ENCODE measurements at regions not wholly inside any gene's neighbourhood (a gene's known extent, or its start where the extent isn't known, plus 50 kb on each side); places are given as distances from the start of the nearest gene placed in this dataset.
"Not testable (repeated sequence)": the region's sequence is repeated elsewhere in the genome, so short reads cannot be mapped to it uniquely, and the experiment has no call there.

DNA sequence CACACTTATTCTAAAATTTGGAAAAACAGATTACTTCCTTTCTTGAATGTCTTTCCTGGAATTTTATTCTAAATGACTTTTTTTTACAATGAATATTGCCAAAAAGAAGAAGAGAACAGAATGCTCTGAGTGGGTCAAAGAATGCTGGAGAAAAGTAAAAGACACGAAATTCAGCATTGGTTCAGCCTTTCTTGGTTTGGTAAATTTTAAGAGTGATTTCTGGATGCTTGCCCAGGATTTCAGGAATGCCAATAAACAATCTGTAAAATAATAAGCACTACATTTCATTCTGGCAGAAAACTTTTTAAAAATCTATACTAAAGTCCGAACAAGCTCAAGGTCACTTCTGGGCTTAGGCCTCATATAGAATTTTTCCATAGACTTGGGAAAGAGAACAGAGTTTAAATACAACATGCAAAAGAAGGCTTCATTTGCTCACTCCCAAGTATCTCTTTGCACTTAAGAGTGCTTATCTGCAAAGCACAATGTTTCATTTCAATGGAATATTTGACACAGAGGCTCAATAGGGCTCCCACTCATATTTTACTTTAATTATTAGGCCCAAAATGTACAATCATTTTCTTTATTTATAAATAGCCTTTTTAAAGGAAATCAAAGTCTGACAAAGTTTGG lies 359.5 kb upstream of the ANKRD30A start:
- no peak overlapping the region for H3K4me3 ChIP-seq (ENCODE audit: low read length)
- peak in 1 of 2 donors; percentile 36 for ATAC-seq
- intact Hi-C loops (cut with DNase I), result no loop called here
- no peaks in the 10 kb centered on the region for H3K9me3 ChIP-seq (ENCODE audit: control insufficient read depth, low read length)
- no peaks in the 10 kb centered on the region for H3K27me3 ChIP-seq (ENCODE audit: control insufficient read depth, insufficient read depth)
- no peak for DNase-seq
- 50% methylated on average over 2 of the region's 2 CpGs for WGBS
- no peaks in the 10 kb centered on the region for H3K4me1 ChIP-seq (ENCODE audit: control insufficient read depth, insufficient read depth, low read length)
- H3K27ac ChIP-seq (ENCODE audit: low read length), result no peak overlapping the region

DNA sequence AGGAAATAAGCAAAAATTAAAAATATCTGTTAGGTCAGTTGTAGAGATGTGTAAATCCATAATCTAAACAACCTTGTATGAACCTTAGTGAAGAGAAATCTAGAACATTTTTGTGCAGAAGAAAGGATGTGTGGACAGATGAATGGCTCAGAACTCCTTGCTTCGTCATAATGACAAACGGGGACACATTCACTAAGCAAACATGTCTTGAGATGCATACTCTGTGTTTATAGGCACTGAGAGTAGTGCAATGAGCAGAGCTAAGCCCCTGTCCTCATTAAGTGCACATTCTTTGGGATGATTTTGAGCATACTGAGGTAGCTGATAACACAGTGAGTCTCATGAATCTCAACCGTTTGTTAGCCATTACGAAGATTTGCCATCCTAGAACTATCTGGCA lies 360.6 kb upstream of the ANKRD30A start:
- H3K4me1 ChIP-seq (ENCODE audit: control insufficient read depth, insufficient read depth, low read length), result no peaks in the 10 kb centered on the region
- H3K4me3 ChIP-seq (ENCODE audit: low read length), result no peak overlapping the region
- ATAC-seq, result no peak
- no peaks in the 10 kb centered on the region for H3K9me3 ChIP-seq (ENCODE audit: control insufficient read depth, low read length)
- H3K27ac ChIP-seq (ENCODE audit: low read length), result no peak overlapping the region
- DNase-seq, result no peak
- 93% methylated on average over 4 of the region's 4 CpGs for WGBS
- H3K27me3 ChIP-seq (ENCODE audit: control insufficient read depth, insufficient read depth), result no peaks in the 10 kb centered on the region
- intact Hi-C loops (cut with DNase I), result no loop called here

DNA sequence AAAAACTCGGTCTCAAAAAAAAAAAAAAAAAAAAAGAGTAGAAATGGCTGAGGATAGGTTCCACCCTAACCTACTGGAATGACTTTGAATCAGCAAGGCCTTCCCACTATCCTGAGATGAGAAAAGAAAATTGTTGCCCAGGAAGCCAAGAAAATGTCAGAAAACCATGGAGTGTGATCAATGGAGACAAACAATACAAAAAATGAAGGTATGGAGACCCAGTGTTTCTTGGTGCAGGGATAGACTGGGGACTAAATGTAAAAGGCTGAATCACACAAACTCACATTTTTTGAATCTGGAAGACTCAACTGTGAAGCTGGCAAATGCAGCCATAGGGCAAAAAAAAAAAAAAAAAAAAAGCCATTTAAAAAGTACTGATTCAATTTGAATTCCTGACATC lies 364.3 kb upstream of the ANKRD30A start:
- Histone ChIP-seq H3K27me3 (ENCODE audit: control insufficient read depth, insufficient read depth) (no peaks in the 10 kb centered on the region), H3K4me3 (ENCODE audit: low read length) (no peak overlapping the region), H3K27ac (ENCODE audit: low read length) (no peak overlapping the region), H3K4me1 (ENCODE audit: control insufficient read depth, insufficient read depth, low read length) (no peaks in the 10 kb centered on the region), H3K9me3 (ENCODE audit: control insufficient read depth, low read length) (no peaks in the 10 kb centered on the region)
- intact Hi-C loops (cut with DNase I), result no loop called here
- DNase-seq (no peak), ATAC-seq (no peak)
- WGBS, result 90% methylated on average over 1 of the region's 1 CpG

DNA sequence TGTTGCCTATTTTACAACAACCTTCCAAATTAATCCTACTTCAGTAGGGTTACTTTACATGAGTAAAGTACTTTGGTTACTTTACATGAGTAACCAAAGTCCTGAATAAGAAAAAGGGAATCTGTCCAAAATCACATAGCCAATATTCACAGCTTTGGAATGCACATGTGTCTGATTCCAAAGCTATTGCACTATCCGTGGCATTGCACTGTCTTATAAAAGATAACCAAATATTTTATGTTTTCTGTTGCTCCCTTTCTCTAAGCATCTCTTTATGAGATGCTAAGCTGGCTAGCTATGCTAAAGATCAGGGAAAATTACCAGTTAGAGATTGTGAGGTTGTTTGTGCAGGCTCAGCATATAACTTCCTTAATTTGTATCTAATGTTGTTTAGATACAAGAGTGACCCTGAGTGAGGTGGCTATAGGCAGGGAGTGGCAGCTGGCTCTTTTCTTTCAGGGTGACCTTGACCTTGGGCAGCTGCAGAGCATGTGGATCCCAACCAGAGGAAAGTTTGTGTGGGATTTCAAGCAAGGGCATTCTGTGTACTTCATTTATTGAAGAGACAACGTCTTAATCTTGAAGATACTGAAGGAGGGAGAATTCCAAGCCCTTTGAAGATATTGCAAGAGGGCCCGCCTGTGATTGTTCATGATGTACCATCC lies 366.1 kb upstream of the ANKRD30A start:
- Histone ChIP-seq H3K27me3 (ENCODE audit: control insufficient read depth, insufficient read depth) (no peaks in the 10 kb centered on the region), H3K27ac (ENCODE audit: low read length) (no peak overlapping the region), H3K9me3 (ENCODE audit: control insufficient read depth, low read length) (no peaks in the 10 kb centered on the region), H3K4me3 (ENCODE audit: low read length) (no peak overlapping the region), H3K4me1 (ENCODE audit: control insufficient read depth, insufficient read depth, low read length) (no peaks in the 10 kb centered on the region)
- ATAC-seq (no peak), DNase-seq (no peak)
- 44% methylated on average over 3 of the region's 3 CpGs for WGBS
- intact Hi-C loops (cut with DNase I), result no loop called here

DNA sequence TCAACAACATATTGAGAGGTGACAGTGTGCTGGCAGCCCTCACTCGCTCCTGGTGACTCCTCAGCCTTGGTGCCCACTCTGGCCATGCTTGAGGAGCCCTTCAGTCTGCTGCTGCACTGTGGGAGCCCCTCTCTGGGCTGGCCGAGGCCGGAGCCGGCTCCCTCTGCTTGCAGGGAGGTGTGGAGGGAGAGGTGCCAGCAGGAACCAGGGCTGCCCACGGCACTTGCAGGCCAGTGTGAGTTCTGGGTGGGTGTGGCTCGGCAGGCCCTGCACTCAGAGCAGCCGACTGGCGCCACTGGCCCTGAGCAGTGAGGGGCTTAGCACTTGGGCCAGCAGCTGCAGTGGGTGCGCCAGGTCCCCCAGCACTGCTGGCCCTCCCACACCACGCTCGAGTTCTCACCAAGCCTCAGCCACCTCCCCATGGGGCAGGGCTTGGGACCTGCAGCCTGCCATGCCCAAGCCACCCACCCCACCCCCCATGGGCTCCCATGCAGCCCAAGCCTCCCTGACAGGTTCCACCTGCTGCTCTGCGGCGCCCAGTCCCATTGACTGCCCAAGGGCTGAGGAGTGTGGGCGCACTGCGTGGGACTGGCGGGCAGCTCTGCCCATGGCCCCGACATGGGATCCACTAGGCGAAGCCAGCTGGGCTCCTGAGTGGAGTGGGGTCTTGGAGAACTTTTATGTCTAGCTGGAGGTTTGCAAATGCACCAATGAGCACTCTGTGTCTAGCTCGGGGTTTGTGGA lies 377.1 kb upstream of the ANKRD30A start:
- Histone ChIP-seq H3K27me3 (ENCODE audit: control insufficient read depth, insufficient read depth) (no peaks in the 10 kb centered on the region), H3K4me3 (ENCODE audit: low read length) (no peak overlapping the region), H3K27ac (ENCODE audit: low read length) (no peak overlapping the region), H3K9me3 (ENCODE audit: control insufficient read depth, low read length) (no peaks in the 10 kb centered on the region), H3K4me1 (ENCODE audit: control insufficient read depth, insufficient read depth, low read length) (no peaks in the 10 kb centered on the region)
- DNase-seq, result no peak
- no peak for ATAC-seq
- 95% methylated on average over 19 of the region's 19 CpGs for WGBS
- intact Hi-C loops (cut with DNase I), result no loop called here

DNA sequence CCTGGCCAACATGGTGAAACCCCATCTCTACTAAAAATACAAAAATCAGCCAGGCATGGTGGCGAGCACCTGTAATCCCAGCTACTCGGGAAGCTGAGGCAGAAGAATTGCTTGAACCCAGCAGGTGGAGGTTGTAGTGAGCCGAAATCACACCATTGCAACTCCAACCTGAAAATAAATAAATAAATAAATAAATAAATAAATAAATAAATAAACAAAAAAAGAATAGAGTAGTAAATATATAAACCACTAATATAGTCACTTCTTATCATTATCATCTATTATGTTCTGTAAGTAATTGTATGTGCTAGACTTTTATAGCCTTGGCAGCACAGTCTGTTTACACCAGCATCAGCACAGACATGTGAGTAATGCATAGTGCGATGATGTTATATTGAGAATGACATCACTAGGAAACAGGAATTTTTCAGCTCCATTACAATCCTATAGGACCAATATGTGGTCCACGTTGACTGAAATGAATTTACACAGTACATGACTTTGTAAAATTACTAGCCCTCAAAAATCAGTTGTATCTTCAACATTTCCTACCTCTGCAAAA lies 385.4 kb upstream of the ANKRD30A start:
- Histone ChIP-seq H3K27ac (ENCODE audit: low read length) (no peak overlapping the region), H3K9me3 (ENCODE audit: control insufficient read depth, low read length) (no peaks in the 10 kb centered on the region), H3K27me3 (ENCODE audit: control insufficient read depth, insufficient read depth) (no peaks in the 10 kb centered on the region), H3K4me1 (ENCODE audit: control insufficient read depth, insufficient read depth, low read length) (no peaks in the 10 kb centered on the region), H3K4me3 (ENCODE audit: low read length) (no peak overlapping the region)
- 95% methylated on average over 5 of the region's 5 CpGs for WGBS
- ATAC-seq (no peak), DNase-seq (no peak)
- intact Hi-C loops (cut with DNase I), result no loop called here

DNA sequence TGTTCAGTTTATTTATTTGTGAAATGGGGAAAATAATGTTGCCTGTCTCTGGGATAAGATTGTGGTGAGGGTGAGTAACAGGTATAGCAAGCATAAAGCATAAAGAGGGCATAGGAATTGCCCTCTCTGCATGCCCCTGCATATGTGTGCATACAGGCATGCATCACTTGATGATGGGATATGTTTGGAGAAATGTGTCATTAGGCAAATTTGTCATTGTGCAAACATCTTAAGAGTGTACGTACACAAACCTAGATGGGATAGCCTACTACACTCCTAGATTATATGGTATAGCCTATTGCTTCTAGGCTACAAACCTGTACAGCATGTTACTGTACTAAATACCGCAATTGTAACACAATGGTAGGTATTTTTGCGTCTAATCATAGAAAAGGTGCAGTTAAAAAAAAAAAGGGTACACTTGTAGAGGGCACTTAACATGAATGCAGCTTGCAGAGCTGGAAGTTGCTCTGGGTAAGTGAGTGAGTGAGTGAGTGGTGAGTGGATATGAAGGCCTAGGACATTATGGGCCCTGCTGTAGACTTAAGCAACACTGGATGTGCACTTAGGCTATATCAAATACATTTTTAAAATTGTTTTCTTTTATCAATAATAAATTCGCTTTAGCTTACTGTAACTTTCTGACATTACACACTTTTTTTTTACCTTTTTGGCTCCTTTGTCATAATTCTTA lies 386.5 kb upstream of the ANKRD30A start:
- no peaks in the 10 kb centered on the region for H3K9me3 ChIP-seq (ENCODE audit: control insufficient read depth, low read length)
- no peaks in the 10 kb centered on the region for H3K4me1 ChIP-seq (ENCODE audit: control insufficient read depth, insufficient read depth, low read length)
- intact Hi-C loops (cut with DNase I), result no loop called here
- DNase-seq, result no peak
- H3K4me3 ChIP-seq (ENCODE audit: low read length), result no peak overlapping the region
- no peaks in the 10 kb centered on the region for H3K27me3 ChIP-seq (ENCODE audit: control insufficient read depth, insufficient read depth)
- no peak for ATAC-seq
- no peak overlapping the region for H3K27ac ChIP-seq (ENCODE audit: low read length)
- 90% methylated on average over 4 of the region's 4 CpGs for WGBS

DNA sequence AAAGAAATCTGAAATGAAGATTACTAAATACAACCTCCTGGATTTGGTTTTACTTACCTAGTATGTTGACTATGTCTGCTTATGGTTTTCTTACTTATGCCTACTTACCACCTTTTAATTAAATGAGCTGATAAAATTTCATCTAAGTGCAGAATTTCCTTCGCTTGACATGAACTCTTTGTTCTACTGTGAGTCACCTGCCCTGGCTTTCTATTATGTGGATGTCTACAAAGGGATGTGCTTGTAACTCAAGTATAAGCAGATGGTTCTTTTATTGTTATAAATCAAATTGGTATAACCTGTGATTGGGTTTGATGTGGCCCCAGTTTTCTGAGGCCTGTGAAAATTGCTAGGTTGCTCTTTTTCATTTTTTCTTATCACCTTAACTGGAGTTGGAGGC lies 389.1 kb upstream of the ANKRD30A start:
- Histone ChIP-seq H3K4me3 (ENCODE audit: low read length) (no peak overlapping the region), H3K4me1 (ENCODE audit: control insufficient read depth, insufficient read depth, low read length) (no peaks in the 10 kb centered on the region), H3K27me3 (ENCODE audit: control insufficient read depth, insufficient read depth) (no peaks in the 10 kb centered on the region), H3K27ac (ENCODE audit: low read length) (no peak overlapping the region), H3K9me3 (ENCODE audit: control insufficient read depth, low read length) (no peaks in the 10 kb centered on the region)
- intact Hi-C loops (cut with DNase I), result no loop called here
- DNase-seq (no peak), ATAC-seq (no peak)
- 98% methylated on average over 1 of the region's 1 CpG for WGBS

DNA sequence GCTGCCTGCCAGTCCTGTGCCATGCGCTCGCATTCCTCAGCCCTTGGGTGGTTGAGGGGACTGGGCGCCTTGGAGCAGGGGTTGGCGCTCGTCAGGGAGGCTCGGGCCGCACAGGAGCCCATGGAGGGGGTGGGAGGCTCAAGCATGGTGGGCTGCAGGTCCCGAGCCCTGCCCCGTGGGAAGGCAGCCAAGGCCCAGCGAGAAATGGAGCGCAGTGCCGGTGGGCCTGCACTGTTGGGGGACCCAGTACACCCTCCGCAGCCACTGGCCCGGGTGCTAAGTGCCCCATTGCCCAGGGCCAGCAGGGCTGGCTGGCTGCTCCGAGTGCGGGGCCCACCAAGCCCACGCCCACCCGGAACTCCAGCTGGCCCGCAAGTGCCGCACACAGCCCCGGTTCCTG lies 390.8 kb upstream of the ANKRD30A start:
- DNase-seq; H3K4me3 ChIP-seq (ENCODE audit: low read length); H3K27ac ChIP-seq (ENCODE audit: low read length); ATAC-seq; H3K4me1 ChIP-seq (ENCODE audit: control insufficient read depth, insufficient read depth, low read length); intact Hi-C loops (cut with DNase I); H3K9me3 ChIP-seq (ENCODE audit: control insufficient read depth, low read length); H3K27me3 ChIP-seq (ENCODE audit: control insufficient read depth, insufficient read depth): not testable (repeated sequence)
- 98% methylated on average over 21 of the region's 21 CpGs for WGBS

DNA sequence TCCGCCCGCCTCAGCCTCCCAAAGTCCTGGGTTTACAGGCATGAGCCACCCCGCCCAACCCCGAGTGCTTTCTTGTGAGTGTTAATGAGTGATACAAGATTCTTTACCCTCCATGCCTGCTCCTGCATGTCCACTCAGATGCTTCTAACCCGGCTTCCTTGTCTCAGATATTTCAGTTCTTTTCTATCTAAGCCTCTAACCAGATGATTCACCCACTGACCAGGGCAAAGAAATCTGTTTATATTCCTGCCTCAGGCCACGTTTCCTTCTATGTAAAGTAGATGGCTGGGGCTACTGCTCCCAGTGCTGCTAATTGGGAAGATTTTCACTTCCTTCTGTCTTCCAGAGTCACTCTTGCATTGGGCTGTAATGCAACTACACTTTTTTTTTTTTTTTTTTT lies 395.1 kb upstream of the ANKRD30A start:
- intact Hi-C loops (cut with DNase I), result no loop called here
- DNase-seq, result no peak
- Histone ChIP-seq H3K4me1 (ENCODE audit: control insufficient read depth, insufficient read depth, low read length) (no peaks in the 10 kb centered on the region), H3K27me3 (ENCODE audit: control insufficient read depth, insufficient read depth) (no peaks in the 10 kb centered on the region), H3K4me3 (ENCODE audit: low read length) (no peak overlapping the region), H3K27ac (ENCODE audit: low read length) (no peak overlapping the region), H3K9me3 (ENCODE audit: control insufficient read depth, low read length) (no peaks in the 10 kb centered on the region)
- 86% methylated on average over 6 of the region's 6 CpGs for WGBS
- ATAC-seq, result no peak

DNA sequence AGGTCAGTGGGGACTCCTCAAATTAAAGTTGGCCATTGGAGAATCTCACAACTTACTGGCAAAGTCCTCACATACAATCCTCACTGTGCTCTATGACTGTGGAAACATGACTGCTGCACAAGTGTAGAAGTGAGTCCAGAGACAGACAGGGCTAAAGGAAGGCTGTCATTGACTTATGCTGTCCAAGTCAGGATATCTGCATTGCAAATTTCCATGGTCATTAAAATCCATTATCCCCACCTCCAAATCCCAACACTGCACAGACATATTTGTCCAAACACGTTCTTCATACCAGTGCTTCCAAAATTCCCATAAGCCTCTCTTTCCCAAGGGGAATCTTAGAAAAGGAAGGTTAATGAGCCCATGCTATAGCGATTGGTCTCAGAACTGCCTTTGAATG lies 396.8 kb upstream of the ANKRD30A start:
- intact Hi-C loops (cut with DNase I), result no loop called here
- DNase-seq, result no peak

More for the DNA sequence above, 396.8 kb upstream of the ANKRD30A start:
- WGBS, result 60% methylated on average over 2 of the region's 2 CpGs
- Histone ChIP-seq H3K27ac (ENCODE audit: low read length) (no peak overlapping the region), H3K4me1 (ENCODE audit: control insufficient read depth, insufficient read depth, low read length) (no peaks in the 10 kb centered on the region), H3K4me3 (ENCODE audit: low read length) (no peak overlapping the region), H3K27me3 (ENCODE audit: control insufficient read depth, insufficient read depth) (no peaks in the 10 kb centered on the region), H3K9me3 (ENCODE audit: control insufficient read depth, low read length) (no peaks in the 10 kb centered on the region)
- no peak for ATAC-seq
